Tibial nerve (tissue), 4 donors: ENCODE measurements at regions not wholly inside any gene's neighbourhood (a gene's known extent, or its start where the extent isn't known, plus 50 kb on each side); places are given as distances from the start of the nearest gene placed in this dataset.

Experiments
- EP300 ChIP-seq, 2 donors: sonication (generic); formaldehyde crosslinking; IDR thresholded peaks; one replicate each; pipeline ENCODE4 v1.6.1; 2017; ENCODE audit warnings: antibody characterized with exemption in 2 of 2, mild to moderate bottlenecking in 1 of 2
- POLR2A ChIP-seq, 2 donors: fragments of 450-650 bp; IDR thresholded peaks; one replicate each; pipeline ENCODE4 v1.6.1; 2017; ENCODE audit warnings: antibody characterized with exemption in 2 of 2, mild to moderate bottlenecking in 2 of 2, moderate library complexity in 2 of 2
- TF ChIP-seq, protein P1 (sequence below), 5 experiments: fragments of 200-600 bp in 3 of 5; fragments of 450-650 bp in 2 of 5; sonication (generic) in 3 of 5; IDR thresholded peaks; one replicate each; pipeline ENCODE4 v1.5.1; 2016 to 2019; ENCODE audit warnings: antibody characterized with exemption in 5 of 5, mild to moderate bottlenecking in 3 of 5, moderate library complexity in 2 of 5

DNA sequence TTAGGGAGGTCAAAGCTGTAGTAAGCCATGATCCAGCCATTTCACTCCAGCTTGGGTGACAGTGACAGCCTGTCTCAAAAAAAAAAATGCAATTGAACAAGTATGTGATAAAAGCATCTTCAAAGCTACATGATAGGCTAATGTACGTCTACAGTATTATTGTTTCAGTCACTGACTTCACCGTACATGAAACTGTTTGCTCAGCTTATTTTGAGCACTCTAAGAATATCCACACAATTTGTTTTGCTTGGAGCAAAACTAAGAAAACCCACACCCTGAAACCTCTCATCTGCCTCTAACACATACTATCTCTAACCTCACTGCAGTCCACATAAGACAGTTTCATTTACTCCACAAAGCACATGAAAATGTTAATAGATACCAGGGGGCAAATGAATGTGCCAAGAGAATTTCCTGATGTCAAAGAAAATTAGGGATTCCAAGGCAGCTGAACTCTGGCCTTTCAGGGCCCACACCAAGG, 60.7 kb downstream of the KCNA4 start:
- TF ChIP-seq, protein P1, sequence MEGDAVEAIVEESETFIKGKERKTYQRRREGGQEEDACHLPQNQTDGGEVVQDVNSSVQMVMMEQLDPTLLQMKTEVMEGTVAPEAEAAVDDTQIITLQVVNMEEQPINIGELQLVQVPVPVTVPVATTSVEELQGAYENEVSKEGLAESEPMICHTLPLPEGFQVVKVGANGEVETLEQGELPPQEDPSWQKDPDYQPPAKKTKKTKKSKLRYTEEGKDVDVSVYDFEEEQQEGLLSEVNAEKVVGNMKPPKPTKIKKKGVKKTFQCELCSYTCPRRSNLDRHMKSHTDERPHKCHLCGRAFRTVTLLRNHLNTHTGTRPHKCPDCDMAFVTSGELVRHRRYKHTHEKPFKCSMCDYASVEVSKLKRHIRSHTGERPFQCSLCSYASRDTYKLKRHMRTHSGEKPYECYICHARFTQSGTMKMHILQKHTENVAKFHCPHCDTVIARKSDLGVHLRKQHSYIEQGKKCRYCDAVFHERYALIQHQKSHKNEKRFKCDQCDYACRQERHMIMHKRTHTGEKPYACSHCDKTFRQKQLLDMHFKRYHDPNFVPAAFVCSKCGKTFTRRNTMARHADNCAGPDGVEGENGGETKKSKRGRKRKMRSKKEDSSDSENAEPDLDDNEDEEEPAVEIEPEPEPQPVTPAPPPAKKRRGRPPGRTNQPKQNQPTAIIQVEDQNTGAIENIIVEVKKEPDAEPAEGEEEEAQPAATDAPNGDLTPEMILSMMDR (IDR thresholded peaks at IDR 0.05): no peak
- TF ChIP-seq POLR2A (IDR thresholded peaks at IDR 0.05): no peak
- TF ChIP-seq EP300 (IDR thresholded peaks at IDR 0.05): no peak
